Right lobe of liver (tissue), 4 donors: ENCODE measurements at regions not wholly inside any gene's neighbourhood (a gene's known extent, or its start where the extent isn't known, plus 50 kb on each side); places are given as distances from the start of the nearest gene placed in this dataset.

Experiments
- CTCF ChIP-seq, 4 donors: fragments of 200-600 bp in 3 of 4; fragments of 450-650 bp in 1 of 4; IDR thresholded peaks; one replicate each; pipeline versions ENCODE4 v1.5.1 to v1.8.0; 2016 to 2022; ENCODE audit warnings: antibody characterized with exemption in 4 of 4, mild to moderate bottlenecking in 2 of 4
- POLR2A ChIP-seq: fragments of 450-650 bp; IDR thresholded peaks from one replicate; pipeline ENCODE4 v1.6.1; 2017; ENCODE audit warnings: antibody characterized with exemption, mild to moderate bottlenecking
- donor health status: DM: no; HTN: no; CAD: no.
- donor health status: DM: no; HTN: no; CAD: no.
- donor health status: DM: no; HTN: yes; CAD: no.

- no peak for TF ChIP-seq POLR2A
- no peak for TF ChIP-seq CTCF (IDR thresholded peaks at IDR 0.05)
Measured at GRCh38 chr2:166381-166780, 97.5 kb downstream of the SH3YL1 start.
